Left colon (tissue), 2 donors: ENCODE measurements at regions not wholly inside any gene's neighbourhood (a gene's known extent, or its start where the extent isn't known, plus 50 kb on each side); places are given as distances from the start of the nearest gene placed in this dataset.

Experiments
- ATAC-seq: fragments of 200-7000 bp; cut with Tn5 transposase; one replicate; pipeline ENCODE4 v1.9.1; 2020; ENCODE audit warnings: mild to moderate bottlenecking, moderate library complexity
- DNase-seq, 2 donors: peaks; one replicate each; pipeline ENCODE4 v3.0.0-alpha.2; 2020
- intact Hi-C, 2 donors: fragments of 100-400 bp; cut with DNase I in 1 of 2; cut with micrococcal nuclease in 1 of 2; formaldehyde crosslinking; loops; one replicate each; pipeline versions ENCODE4 v1.11.2 to v1.14.0; 2022; cut with DNase I, micrococcal nuclease
- donor health status: DM: no; HTN: no; CAD: no.
- donor health status: DM: yes; HTN: yes; CAD: no.

DNA sequence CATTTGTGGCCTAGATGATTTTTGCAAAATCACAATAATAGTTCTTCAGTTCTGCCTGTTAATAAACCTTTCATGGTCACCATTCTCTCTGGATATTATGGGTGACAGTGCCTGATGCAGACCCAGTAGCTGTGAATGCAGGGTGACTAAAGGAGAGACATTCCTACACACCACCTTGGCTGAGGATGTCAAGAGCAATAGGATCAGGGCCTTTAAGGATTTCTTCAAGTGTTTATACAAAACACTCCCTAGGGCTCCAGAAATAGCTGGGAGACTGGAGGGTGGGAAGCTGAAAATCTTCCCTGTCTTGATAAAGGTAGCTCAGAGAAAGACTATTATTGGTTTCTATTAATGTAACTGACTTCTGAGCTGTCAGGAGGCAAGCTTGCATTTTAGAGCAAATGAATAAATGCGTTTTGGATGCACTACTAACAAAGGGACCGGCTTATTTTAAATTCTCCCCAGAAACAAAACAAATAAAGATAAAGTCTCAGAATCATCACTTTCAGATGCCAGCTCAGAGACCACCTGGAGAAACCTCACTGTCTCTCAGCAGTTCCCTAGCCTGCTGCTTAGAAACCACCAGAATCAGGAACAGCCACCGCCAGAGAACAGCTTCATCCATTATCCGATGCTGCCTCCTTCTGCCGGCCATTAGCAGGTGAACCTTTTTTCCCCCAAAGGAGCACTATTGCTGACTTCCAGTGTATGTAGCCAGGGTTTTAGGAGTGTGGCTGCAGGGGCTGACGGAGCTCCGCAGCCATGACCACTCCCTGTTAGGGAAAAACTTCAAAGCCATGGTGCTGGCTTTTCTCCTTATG, 171.4 kb upstream of the DYNLRB2 start:
- DNase-seq, result peak in 1 of 2 donors; percentile 35
- intact Hi-C loops, result no loop called here
- ATAC-seq, result peak; percentile 86

DNA sequence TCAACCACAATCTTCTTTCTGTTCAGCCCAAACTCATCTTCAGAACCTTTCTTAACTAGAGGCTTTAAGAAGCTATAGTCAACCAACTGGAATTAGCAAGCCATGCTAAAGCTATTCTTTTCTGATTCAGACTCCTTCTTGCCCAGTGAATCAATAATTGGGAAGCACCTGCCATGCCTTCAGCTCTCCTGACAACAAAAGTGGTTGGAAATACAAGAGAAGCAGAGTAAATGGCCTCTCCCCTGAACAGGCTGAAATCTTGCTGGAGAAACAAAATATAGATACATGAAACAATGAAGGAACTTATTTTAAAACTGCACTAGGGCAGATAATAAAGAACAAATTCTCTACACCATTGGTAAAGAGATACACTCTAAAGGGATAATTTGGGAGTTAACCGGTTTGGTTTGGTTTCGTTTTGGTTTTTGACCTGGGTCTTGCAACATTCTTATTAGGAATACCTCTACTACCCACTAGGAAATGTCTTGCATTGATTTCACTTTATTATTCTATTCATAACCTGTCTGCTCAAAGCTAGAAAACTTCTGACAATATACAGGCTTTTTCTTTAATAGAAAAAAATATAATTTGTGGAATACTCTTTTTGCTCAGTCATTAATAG, 173.6 kb upstream of the DYNLRB2 start:
- DNase-seq (no peak), ATAC-seq (no peak)

GRCh38 chr16:80366023-80366422, 174.8 kb upstream of the DYNLRB2 start:
- DNase-seq (no peak), ATAC-seq (no peak)
- intact Hi-C loops, result no loop called here

More for the DNA sequence above, 173.6 kb upstream of the DYNLRB2 start:
- intact Hi-C loops, result no loop called here

- ATAC-seq, result no peak
- intact Hi-C loops, result no loop called here
- DNase-seq, result no peak
Observed at GRCh38 chr16:80362816-80363215, 178.0 kb upstream of the DYNLRB2 start.

DNA sequence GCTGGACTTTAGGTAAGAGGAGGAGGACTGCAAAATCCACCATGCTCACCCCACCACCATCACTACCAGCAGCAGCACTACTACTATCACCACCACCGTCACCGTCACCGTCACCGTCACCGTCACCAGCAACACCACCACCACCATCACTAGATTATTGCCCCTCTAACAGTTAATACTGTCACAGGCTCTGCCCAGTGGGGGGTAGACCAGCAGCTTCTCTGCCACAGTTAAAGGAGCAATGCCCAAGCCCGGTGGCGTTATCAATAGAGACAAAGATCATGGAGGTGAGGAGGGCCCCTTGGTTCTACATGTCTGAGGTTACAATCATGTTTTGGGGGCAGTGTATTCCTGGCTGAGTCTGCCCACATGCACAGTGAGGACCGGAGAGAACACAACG, 184.4 kb upstream of the DYNLRB2 start:
- no peak for ATAC-seq
- intact Hi-C loops, result no loop called here
- no peak for DNase-seq

GRCh38 chr16:80355335-80355734, 185.5 kb upstream of the DYNLRB2 start:
- ATAC-seq (no peak), DNase-seq (no peak)
- intact Hi-C loops, result no loop called here

GRCh38 chr16:80350061-80350460, 190.7 kb upstream of the DYNLRB2 start:
- ATAC-seq, result no peak
- no peak for DNase-seq
- intact Hi-C loops, result no loop called here

- ATAC-seq, result no peak
- no peak for DNase-seq
- intact Hi-C loops, result no loop called here
Observed at GRCh38 chr16:80347900-80348299, 192.9 kb upstream of the DYNLRB2 start.

DNA sequence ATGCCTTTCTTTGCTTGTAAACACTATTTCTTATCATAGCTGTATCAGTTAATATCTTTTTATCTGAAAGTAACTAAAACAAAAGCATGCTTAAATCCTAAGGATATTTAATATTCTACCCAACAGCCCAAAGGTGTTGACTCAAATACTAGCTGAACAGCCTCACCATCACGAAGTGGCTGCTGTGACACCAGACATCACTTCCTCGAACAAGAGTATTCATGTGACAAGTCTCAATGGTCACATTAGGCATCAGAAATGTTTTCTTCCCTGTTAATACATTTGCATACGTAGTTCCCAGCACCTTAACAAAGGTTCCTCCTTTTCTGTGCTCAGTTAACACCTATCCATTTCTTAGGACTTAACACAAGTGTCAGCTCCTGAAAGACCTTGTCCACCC, 193.8 kb upstream of the DYNLRB2 start:
- ATAC-seq (no peak), DNase-seq (no peak)
- intact Hi-C loops, result no loop called here

DNA sequence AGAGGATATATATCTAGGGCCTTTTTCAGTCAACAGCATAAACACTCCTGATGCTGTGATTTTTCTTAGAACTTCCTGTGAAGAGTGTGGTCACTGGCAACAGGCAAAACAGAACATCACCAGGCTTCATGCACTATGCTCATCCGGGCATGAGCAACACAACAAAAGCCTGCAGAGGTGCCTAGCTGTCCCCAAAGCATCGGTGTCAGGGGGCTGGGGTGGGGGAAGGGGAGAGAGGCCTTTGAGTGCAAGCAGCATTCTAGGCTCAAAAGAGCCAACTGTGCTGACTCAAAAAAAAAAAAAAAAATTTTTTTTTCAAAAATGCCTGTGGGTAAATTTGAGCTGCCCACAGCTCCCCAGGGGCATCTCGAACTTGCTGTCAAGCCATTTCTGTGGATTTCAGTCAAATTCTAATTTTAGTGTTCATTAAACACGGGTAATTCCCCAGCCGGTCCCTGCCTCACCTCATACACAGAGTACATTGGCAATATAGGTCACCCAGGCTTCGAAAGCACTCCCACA, 194.6 kb upstream of the DYNLRB2 start:
- intact Hi-C loops, result no loop called here
- ATAC-seq (no peak), DNase-seq (no peak)

GRCh38 chr16:80345701-80346100, 195.1 kb upstream of the DYNLRB2 start:
- intact Hi-C loops, result no loop called here
- DNase-seq (no peak), ATAC-seq (no peak)

DNA sequence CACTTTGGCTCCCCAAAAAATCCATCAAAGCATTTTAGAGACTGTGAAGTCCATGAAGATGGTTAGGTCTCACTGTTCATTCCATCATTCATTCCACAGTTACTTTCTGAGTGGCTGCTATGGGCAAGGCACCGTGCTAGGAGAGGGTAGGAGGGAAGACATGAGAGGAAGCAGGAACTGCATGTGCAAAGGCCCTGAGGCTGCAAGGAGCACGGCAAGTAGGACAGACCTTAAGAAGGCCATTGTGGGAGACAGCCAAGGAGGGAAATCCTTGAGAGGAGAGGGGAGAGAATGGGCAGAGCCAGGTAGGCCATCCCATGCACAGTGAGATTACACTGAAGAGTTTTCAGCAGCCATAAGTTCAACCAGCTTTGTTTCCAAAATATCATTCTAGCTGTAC, 196.2 kb upstream of the DYNLRB2 start:
- DNase-seq (no peak), ATAC-seq (no peak)
- intact Hi-C loops, result no loop called here

DNA sequence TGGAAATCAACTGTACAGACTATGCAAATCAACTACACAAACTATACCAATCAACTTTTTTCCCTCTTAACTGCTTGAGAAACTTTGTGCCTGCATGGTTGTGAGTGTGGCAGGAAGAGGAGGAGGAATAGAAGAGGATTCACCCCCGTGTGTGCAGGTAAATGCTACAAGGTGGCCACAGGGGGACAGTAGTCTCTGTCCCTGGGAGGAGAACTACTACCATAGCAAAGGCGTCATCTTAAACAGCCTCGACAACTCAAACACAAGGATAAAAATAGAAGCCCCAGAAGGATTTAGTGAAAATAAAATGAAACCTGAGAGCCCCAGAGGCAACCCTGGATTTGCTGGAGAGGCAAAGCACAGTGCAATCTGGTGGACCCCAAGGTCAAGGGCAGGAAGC, 199.5 kb upstream of the DYNLRB2 start:
- DNase-seq, result no peak
- no peak for ATAC-seq
- intact Hi-C loops, result no loop called here

DNA sequence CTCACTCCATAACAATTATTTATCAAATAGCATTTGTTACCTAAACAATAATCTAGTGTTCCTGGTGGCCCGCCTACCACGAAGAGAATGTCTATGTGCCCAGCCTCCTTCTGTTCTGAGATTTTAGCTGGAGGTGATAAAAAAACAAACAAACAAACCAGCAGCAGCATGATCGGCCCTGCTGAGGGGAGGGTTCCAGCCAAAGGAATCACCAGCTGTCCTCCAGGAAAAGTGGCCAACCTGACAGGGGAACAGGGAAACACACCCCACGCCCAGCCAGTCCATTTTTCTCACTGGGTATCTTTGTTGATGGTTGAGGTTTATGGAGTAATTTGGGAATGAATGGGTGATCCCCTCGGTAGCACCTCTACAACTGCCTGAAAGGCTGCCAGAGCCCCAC, 203.0 kb upstream of the DYNLRB2 start:
- no peak for ATAC-seq
- intact Hi-C loops, result no loop called here
- DNase-seq, result no peak

- intact Hi-C loops, result no loop called here
- DNase-seq (no peak), ATAC-seq (peak; percentile 91)
Observed at GRCh38 chr16:80330803-80331202, 210.0 kb upstream of the DYNLRB2 start.

DNA sequence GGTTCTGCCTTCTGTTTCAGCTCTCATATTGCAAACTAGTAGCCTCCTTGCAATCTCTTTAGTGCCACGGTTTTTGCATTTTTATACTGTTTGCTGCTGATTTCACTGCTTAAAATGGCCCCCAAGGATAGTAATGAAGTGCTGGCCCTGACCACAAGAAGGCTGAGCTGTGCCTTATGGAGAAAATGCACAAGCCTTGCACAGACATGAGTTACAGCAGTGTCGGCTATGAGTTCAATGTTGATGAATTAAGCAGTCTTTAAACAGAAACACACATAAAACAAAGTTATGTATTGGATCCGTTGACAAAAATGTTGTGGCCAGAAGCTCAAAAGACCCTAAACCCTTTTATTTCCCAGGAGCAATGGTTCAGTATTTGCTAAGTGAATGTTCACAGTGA, 210.6 kb upstream of the DYNLRB2 start:
- intact Hi-C loops, result no loop called here
- ATAC-seq (no peak), DNase-seq (no peak)

DNA sequence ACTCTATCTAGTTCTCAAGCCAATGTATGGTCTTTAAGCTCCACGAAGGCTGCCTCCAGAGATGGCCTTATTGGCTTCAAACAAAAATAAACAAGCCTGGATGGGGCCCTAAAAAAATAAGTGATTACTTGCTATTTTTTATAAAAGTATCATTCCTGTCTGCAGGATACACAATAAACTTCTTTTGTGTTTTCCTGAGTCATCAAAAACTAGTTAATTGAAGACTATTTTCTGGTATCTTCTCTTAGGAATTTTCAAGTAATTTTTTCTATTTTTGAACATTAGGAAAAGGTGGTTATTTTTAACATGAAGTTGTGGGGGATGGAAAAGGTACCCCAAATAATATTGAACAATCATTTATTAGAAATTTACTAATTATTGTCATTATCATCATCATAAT, 213.1 kb upstream of the DYNLRB2 start:
- DNase-seq, result no peak
- ATAC-seq, result no peak
- intact Hi-C loops, result no loop called here

GRCh38 chr16:80324371-80324770, 216.4 kb upstream of the DYNLRB2 start:
- DNase-seq (no peak), ATAC-seq (no peak)
- intact Hi-C loops, result no loop called here

DNA sequence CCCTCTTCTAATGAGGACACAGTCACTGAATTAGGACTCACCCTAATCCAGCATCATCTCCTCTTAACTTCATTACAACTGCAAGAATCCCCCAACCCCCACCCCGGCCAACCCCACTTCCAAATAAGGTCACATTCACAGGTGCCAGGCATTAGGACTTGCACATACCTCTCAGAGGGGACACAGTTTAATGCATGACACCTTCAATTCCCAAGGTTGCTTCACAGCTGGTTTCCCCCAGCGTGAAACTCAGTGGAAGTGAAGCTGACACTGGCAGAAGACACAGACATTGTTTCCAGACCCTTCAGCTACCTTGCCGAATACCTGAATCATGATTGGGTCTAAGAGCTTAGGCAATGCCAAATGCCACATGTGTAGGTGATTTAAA, 217.0 kb upstream of the DYNLRB2 start:
- DNase-seq (no peak), ATAC-seq (no peak)
- intact Hi-C loops, result no loop called here

DNA sequence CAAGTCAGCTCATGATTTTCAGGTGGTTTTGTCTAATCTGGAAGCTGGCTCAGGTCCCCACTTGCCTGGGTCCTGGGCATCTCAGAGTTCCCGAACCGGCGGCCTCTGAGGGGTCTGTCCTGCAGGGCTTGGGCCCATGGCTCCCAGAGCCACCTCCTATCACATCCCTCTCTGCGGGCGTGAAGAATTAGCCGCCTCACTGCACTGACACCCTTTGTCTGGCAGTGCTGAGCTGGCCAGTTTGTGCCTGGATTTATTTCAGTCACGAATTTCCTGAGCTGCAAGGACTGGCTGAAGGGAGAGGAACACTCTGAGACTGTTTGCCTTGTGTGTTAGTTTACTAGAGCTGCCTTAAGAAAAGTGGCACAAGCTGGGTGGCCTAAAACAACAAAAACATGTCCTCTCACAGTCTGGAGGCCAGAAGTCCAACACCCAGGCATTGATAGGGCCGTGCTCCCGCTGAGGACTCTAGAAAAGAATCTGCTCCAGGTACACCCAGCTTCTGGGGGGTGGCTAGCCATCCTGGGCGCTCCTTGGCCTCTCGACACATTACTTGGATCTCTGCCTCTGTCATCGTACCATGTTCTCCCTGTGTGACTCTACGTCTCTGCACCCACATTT, 217.5 kb upstream of the DYNLRB2 start:
- intact Hi-C loops, result no loop called here

More for the DNA sequence above, 217.5 kb upstream of the DYNLRB2 start:
- DNase-seq (no peak), ATAC-seq (no peak)
